Adrenal gland (tissue), 9 donors: ENCODE measurements at regions not wholly inside any gene's neighbourhood (a gene's known extent, or its start where the extent isn't known, plus 50 kb on each side); places are given as distances from the start of the nearest gene placed in this dataset.

ENCODE experiments used
- DNase-seq, 7 donors: peaks; one replicate each; pipeline ENCODE4 v3.0.0-alpha.2; 2019 to 2020
- H3K27ac ChIP-seq, 5 donors: fragments of 200-600 bp; sonication (generic) in 4 of 5; 1 replicate in 3 of 5; 2 replicates in 2 of 5; pipeline versions ENCODE4 v1.5.1 to v1.8.0; 2016 to 2020; ENCODE audit warnings: mild to moderate bottlenecking in 1 of 5
- H3K27me3 ChIP-seq: fragments of 200-600 bp; 2 replicates; pipeline ENCODE4 v1.8.0; 2021
- H3K36me3 ChIP-seq, 2 donors: fragments of 200-600 bp; replicated peaks in 1 of 2; 1 replicate in 1 of 2; 2 replicates in 1 of 2; pipeline versions ENCODE4 v1.5.1 to v1.8.0; 2018 to 2022
- H3K4me1 ChIP-seq, 2 donors: fragments of 200-600 bp; replicated peaks in 1 of 2; 1 replicate in 1 of 2; 2 replicates in 1 of 2; pipeline versions ENCODE4 v1.5.1 to v1.8.0; 2018 to 2021
- H3K4me3 ChIP-seq, 4 donors: fragments of 200-600 bp; sonication (generic) in 3 of 4; one replicate each; pipeline ENCODE4 v1.5.1; 2016 to 2018
- H3K9me3 ChIP-seq, 3 donors: fragments of 200-600 bp; sonication (generic) in 1 of 3; replicated peaks in 1 of 3; 1 replicate in 2 of 3; 2 replicates in 1 of 3; pipeline versions ENCODE4 v1.5.1 to v1.8.0; 2016 to 2021
- POLR2A ChIP-seq, 2 donors: fragments of 450-650 bp; IDR thresholded peaks; one replicate each; pipeline ENCODE4 v1.6.1; 2017; ENCODE audit warnings: antibody characterized with exemption in 2 of 2, mild to moderate bottlenecking in 2 of 2, moderate library complexity in 1 of 2
- WGBS, 4 donors: extraction: QIAGEN DNeasy Blood & Tissue Kit in 2 of 4; methylation state at CpG; one replicate each; pipeline versions ENCODE4 v1.1.5 to v1.1.7; 2013 to 2017; 5-methylcytosine and 5-hydroxymethylcytosine counted together
- intact Hi-C, 2 donors: fragments of 100-400 bp; cut with DNase I; formaldehyde crosslinking; loops; one replicate each; pipeline versions ENCODE4 v1.14.1 to v1.15.0; 2022 to 2023
- TF ChIP-seq, protein P1 (sequence below), 6 experiments: fragments of 450-650 bp in 4 of 6; fragments of 200-600 bp in 2 of 6; sonication (generic) in 1 of 6; IDR thresholded peaks; 1 replicate in 5 of 6; 2 replicates in 1 of 6; pipeline versions ENCODE4 v1.5.1 to v1.8.0; 2016 to 2021; ENCODE audit warnings: antibody characterized with exemption in 6 of 6, mild to moderate bottlenecking in 2 of 6, moderate library complexity in 1 of 6
- donor health status: healthy with polysubstance abuse.
- donor health status: Bipolar disorder and iron deficiency.
- donor health status: DM: yes; HTN: yes; CAD: no.
- donor health status: DM: no; HTN: no; CAD: no.
- donor health status: DM: no; HTN: no; CAD: no.

- intact Hi-C loops: no loop called here
- H3K9me3 ChIP-seq: no peaks in the 10 kb centered on the region
- DNase-seq: no peak
- no peaks in the 10 kb centered on the region for H3K36me3 ChIP-seq
- H3K27ac ChIP-seq: no peak overlapping the region
- H3K27me3 ChIP-seq: peaks cover 2% of the 10 kb centered on the region
- no peaks in the 10 kb centered on the region for H3K4me1 ChIP-seq
- TF ChIP-seq, protein P1, sequence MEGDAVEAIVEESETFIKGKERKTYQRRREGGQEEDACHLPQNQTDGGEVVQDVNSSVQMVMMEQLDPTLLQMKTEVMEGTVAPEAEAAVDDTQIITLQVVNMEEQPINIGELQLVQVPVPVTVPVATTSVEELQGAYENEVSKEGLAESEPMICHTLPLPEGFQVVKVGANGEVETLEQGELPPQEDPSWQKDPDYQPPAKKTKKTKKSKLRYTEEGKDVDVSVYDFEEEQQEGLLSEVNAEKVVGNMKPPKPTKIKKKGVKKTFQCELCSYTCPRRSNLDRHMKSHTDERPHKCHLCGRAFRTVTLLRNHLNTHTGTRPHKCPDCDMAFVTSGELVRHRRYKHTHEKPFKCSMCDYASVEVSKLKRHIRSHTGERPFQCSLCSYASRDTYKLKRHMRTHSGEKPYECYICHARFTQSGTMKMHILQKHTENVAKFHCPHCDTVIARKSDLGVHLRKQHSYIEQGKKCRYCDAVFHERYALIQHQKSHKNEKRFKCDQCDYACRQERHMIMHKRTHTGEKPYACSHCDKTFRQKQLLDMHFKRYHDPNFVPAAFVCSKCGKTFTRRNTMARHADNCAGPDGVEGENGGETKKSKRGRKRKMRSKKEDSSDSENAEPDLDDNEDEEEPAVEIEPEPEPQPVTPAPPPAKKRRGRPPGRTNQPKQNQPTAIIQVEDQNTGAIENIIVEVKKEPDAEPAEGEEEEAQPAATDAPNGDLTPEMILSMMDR (IDR thresholded peaks at IDR 0.05): no peak
- TF ChIP-seq POLR2A (IDR thresholded peaks at IDR 0.05): no peak
- H3K4me3 ChIP-seq: no peak overlapping the region
- 75 to 90% (median 82%) methylated on average over 4 of the region's 4 CpGs for WGBS, 4 donors
Measured at GRCh38 chr16:86376837-86377236, 133.5 kb upstream of the FOXF1 start.

DNA sequence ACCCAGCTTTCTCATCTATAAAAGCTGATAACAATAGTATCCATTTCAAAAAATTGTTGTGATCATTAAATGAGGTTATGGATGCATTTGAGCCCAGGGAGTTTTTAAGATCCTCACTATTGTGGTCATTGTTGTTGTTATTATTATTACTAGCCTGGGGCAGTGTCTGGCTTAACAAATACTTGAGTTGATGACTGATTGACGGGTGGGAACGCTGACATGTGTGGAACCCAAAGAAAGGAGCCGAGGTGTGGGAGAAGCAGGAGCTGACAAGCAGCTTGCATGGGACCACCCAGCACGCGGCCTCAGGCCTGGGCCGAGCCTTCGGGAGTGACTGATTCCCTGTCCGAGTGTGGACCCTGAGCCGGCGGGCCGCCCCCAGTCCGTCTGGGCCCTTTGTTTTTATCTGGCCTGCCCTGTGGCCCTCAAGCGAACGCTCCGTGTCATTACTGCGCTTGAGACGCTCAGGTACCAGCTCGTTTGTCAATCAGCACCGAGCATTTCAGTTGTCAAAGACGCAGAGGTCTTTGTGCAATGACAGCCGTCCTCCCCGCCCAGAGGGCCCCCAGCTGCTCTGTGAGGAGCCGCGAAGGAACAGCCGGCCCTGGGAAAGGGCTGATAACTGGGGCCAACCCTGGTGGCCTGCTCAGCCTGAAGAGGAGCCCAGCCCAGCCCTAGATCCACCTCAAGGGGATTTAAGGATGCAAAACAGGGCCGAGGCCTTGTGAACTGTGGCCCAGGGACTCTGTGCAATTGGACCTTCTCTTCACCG lies 132.9 kb upstream of the FOXF1 start:
- Histone ChIP-seq H3K27me3 (peaks cover 2% of the 10 kb centered on the region), H3K4me1 (no peaks in the 10 kb centered on the region), H3K36me3 (no peaks in the 10 kb centered on the region), H3K9me3 (no peaks in the 10 kb centered on the region), H3K4me3 (no peak overlapping the region), H3K27ac (no peak overlapping the region)
- intact Hi-C loops: no loop called here
- WGBS, 4 donors: 70 to 82% (median 75%) methylated on average over 21 to 27 of the region's 27 CpGs
- TF ChIP-seq, protein P1 (IDR thresholded peaks at IDR 0.05): no peak
- no peak for TF ChIP-seq POLR2A (IDR thresholded peaks at IDR 0.05)
- DNase-seq: no peak

GRCh38 chr16:86378128-86378527 lies 132.2 kb upstream of the FOXF1 start:
- no peak overlapping the region for H3K4me3 ChIP-seq
- DNase-seq: no peak
- H3K27ac ChIP-seq: no peak overlapping the region
- H3K27me3 ChIP-seq: no peaks in the 10 kb centered on the region
- H3K4me1 ChIP-seq: no peaks in the 10 kb centered on the region
- no peaks in the 10 kb centered on the region for H3K9me3 ChIP-seq
- TF ChIP-seq, protein P1 (IDR thresholded peaks at IDR 0.05): no peak
- TF ChIP-seq POLR2A (IDR thresholded peaks at IDR 0.05): no peak
- intact Hi-C loops: no loop called here
- H3K36me3 ChIP-seq: no peaks in the 10 kb centered on the region
- 84 to 100% (median 93%) methylated on average over 1 to 9 of the region's 9 CpGs for WGBS, 4 donors

DNA sequence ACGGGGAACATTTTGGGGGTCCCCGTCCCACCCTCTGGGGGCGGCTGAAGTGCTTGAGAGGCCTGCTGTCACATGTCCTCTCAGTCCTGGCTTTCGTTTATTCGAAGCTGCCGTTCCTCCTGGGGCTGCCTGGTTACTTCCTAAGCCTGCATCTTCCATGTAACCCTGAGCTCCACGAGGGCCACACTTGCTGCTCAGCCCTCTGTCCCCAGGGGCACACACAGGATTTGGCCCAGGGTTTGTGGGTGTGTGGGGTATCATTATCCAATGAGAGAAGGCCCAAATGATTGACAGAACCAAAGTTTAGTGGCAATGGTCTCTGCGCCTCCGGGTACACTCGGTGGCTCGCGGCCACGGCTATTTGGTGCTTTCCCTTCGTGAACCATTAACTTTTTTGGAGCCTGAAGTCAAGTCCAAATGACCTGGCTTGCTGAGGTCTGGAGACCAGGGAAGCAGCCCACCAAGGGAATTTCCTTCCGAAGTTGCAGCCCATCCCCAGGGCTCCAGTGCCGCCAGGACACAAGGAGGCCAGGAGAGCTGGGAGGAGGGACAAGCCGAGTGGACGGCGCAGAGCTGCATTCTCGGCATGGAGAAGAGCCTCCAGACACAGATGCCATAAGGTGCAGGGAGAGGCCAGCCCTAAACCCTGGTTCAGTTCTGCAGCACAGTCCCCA lies 131.4 kb upstream of the FOXF1 start:
- no peaks in the 10 kb centered on the region for H3K36me3 ChIP-seq
- no peak overlapping the region for H3K4me3 ChIP-seq
- H3K27ac ChIP-seq: no peak overlapping the region
- no peaks in the 10 kb centered on the region for H3K9me3 ChIP-seq
- TF ChIP-seq, protein P1 (IDR thresholded peaks at IDR 0.05): no peak
- no peak for TF ChIP-seq POLR2A (IDR thresholded peaks at IDR 0.05)
- H3K4me1 ChIP-seq: no peaks in the 10 kb centered on the region
- DNase-seq: no peak
- intact Hi-C loops: no loop called here
- H3K27me3 ChIP-seq: no peaks in the 10 kb centered on the region
- 83 to 91% (median 90%) methylated on average over 13 to 20 of the region's 20 CpGs for WGBS, 4 donors
